Upper lobe of left lung (tissue), 6 donors: ENCODE measurements at regions not wholly inside any gene's neighbourhood (a gene's known extent, or its start where the extent isn't known, plus 50 kb on each side); places are given as distances from the start of the nearest gene placed in this dataset.

Source experiments
- ATAC-seq, 2 donors: fragments of 200-7000 bp; cut with Tn5 transposase; one replicate each; pipeline ENCODE4 v1.9.1; 2022; ENCODE audit warnings: mild to moderate bottlenecking in 2 of 2, moderate library complexity in 2 of 2; ENCODE audit not compliant: low FRiP score in 2 of 2
- DNase-seq, 2 donors: peaks; one replicate each; pipeline ENCODE4 v3.0.0-alpha.2; 2019 to 2020
- H3K27ac ChIP-seq, 4 donors: fragments of 200-600 bp; sonication (generic); one replicate each; pipeline ENCODE4 v1.5.1; 2016 to 2019
- H3K27me3 ChIP-seq, 4 donors: fragments of 200-600 bp; sonication (generic); one replicate each; pipeline ENCODE4 v1.5.1; 2017 to 2019
- H3K36me3 ChIP-seq, 4 donors: fragments of 200-600 bp; sonication (generic); one replicate each; pipeline ENCODE4 v1.5.1; 2016 to 2019
- H3K4me1 ChIP-seq, 4 donors: fragments of 200-600 bp; sonication (generic); one replicate each; pipeline ENCODE4 v1.5.1; 2018 to 2019
- H3K4me3 ChIP-seq, 4 donors: fragments of 200-600 bp; sonication (generic); one replicate each; pipeline ENCODE4 v1.5.1; 2017 to 2019; ENCODE audit warnings: mild to moderate bottlenecking in 2 of 4, moderate library complexity in 1 of 4
- H3K9me3 ChIP-seq, 4 donors: fragments of 200-600 bp; sonication (generic); one replicate each; pipeline ENCODE4 v1.5.1; 2018 to 2019
- EP300 ChIP-seq, 4 donors: sonication (generic); formaldehyde crosslinking; IDR thresholded peaks; one replicate each; pipeline ENCODE4 v1.5.1; 2017; ENCODE audit warnings: antibody characterized with exemption in 4 of 4, control low read depth in 2 of 4
- POLR2A ChIP-seq, 4 donors: fragments of 450-650 bp; IDR thresholded peaks; one replicate each; pipeline ENCODE4 v1.5.1; 2016 to 2017; ENCODE audit warnings: antibody characterized with exemption in 4 of 4, mild to moderate bottlenecking in 2 of 4
- POLR2AphosphoS5 ChIP-seq, 2 donors: sonication (generic); formaldehyde crosslinking; IDR thresholded peaks; one replicate each; pipeline ENCODE4 v1.5.1; 2017; ENCODE audit warnings: antibody characterized with exemption in 2 of 2
- WGBS, 2 donors: methylation state at CpG; one replicate each; pipeline ENCODE4 v1.1.5; 2017 to 2018; 5-methylcytosine and 5-hydroxymethylcytosine counted together
- TF ChIP-seq, protein P1 (sequence below), 6 experiments: fragments of 450-650 bp in 4 of 6; fragments of 200-600 bp in 2 of 6; sonication (generic) in 2 of 6; IDR thresholded peaks; one replicate each; pipeline ENCODE4 v1.5.1; 2016 to 2019; ENCODE audit warnings: antibody characterized with exemption in 6 of 6
- donor health status: DM: no; HTN: no; CAD: no; lungs with moderate emphysema.
- donor health status: DM: no; HTN: yes; CAD: no; lungs with severe emphysema.

DNA sequence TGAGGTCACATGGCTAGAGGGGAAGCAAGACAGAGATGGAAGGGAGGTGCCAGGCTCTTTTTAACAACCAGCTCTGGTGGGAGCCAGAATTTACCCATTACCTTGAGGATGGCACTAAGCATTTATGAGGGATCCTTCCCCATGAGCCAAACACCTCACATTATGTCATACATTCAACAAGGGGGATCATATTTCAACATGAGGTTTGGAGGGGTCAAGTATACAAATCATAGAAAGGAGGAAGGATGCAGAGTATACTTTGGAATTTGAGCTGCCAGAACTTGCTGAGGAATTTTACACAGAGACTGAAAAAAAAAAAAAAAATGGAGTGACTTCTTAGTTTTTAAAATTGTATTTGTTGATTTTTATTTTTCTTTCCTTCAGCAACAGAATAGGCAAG, 891.4 kb downstream of the CCDC85A start:
- Histone ChIP-seq H3K4me1 (no peaks in the 10 kb centered on the region), H3K27me3 (no peaks in the 10 kb centered on the region), H3K27ac (no peak overlapping the region), H3K36me3 (no peaks in the 10 kb centered on the region), H3K9me3 (no peaks in the 10 kb centered on the region), H3K4me3 (no peak overlapping the region)
- TF ChIP-seq, protein P1, sequence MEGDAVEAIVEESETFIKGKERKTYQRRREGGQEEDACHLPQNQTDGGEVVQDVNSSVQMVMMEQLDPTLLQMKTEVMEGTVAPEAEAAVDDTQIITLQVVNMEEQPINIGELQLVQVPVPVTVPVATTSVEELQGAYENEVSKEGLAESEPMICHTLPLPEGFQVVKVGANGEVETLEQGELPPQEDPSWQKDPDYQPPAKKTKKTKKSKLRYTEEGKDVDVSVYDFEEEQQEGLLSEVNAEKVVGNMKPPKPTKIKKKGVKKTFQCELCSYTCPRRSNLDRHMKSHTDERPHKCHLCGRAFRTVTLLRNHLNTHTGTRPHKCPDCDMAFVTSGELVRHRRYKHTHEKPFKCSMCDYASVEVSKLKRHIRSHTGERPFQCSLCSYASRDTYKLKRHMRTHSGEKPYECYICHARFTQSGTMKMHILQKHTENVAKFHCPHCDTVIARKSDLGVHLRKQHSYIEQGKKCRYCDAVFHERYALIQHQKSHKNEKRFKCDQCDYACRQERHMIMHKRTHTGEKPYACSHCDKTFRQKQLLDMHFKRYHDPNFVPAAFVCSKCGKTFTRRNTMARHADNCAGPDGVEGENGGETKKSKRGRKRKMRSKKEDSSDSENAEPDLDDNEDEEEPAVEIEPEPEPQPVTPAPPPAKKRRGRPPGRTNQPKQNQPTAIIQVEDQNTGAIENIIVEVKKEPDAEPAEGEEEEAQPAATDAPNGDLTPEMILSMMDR (IDR thresholded peaks at IDR 0.05) = no peak
- TF ChIP-seq POLR2A (IDR thresholded peaks at IDR 0.05) = no peak
- TF ChIP-seq EP300 (IDR thresholded peaks at IDR 0.05) = no peak
- no peak for TF ChIP-seq POLR2AphosphoS5 (IDR thresholded peaks at IDR 0.05)
- ATAC-seq = no peak
- DNase-seq = no peak

DNA sequence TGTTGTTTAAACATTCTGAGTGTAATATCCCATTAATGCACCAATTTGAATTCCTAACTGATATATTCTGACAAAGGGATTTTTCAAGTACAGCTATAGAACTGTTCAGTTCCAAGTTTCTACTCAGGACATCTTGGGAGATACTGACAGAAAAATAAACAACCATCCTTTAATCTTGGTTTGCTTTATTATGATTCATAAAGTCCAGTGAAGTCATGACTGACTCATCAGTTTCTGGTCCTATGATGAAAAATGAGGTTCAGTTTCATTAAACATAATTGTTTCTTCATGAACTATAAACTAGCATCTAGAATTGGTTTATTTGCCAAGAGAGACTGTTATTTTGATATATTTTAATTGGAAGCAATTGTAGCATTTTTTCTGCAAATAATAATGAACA, 896.2 kb downstream of the CCDC85A start:
- TF ChIP-seq POLR2A (IDR thresholded peaks at IDR 0.05) = no peak
- TF ChIP-seq POLR2AphosphoS5 (IDR thresholded peaks at IDR 0.05) = no peak
- TF ChIP-seq EP300 (IDR thresholded peaks at IDR 0.05) = no peak
- TF ChIP-seq, protein P1 (IDR thresholded peaks at IDR 0.05) = no peak
- H3K4me1 ChIP-seq = no peaks in the 10 kb centered on the region
- no peaks in the 10 kb centered on the region for H3K27me3 ChIP-seq
- H3K9me3 ChIP-seq = peaks cover 0 to 10% (median 0%) of the 10 kb centered on the region in 4 donors
- ATAC-seq = no peak
- no peak overlapping the region for H3K27ac ChIP-seq
- H3K4me3 ChIP-seq = no peak overlapping the region
- no peaks in the 10 kb centered on the region for H3K36me3 ChIP-seq
- DNase-seq = no peak

DNA sequence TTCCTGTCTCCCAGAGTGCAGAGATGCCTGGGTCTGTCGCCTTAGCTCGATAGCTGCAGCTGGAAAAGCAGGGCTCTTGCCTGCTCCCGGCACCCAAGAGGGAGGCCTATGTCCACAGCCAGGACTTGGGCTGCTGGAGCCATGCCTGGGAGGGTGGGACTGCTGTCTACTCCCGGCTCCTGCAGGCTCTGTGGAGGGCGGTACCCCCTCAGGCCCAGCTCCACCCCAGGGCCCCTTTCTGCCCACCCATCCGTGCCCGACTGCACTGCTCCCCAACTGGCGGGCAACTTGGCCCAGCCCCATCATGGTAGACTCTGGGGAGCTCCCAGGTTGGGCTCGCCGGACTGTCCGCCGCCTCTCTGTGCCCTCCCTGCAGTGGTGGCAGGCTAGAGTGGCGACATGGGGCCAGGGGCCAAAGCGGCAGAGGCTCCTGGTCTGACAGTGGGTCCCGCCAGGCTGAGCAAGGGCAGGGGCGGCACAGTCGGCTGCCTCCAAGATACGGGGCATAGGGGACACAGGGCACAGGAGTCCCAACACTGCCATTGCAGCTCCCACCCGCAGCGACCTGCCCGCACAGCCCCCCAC, 901.0 kb downstream of the CCDC85A start:
- H3K27me3 ChIP-seq = no peaks in the 10 kb centered on the region
- ATAC-seq (peak; percentile 21 to 70), DNase-seq (peak in 1 of 2 donors; percentile 70)
- H3K4me3 ChIP-seq = no peak overlapping the region
- H3K36me3 ChIP-seq = no peaks in the 10 kb centered on the region
- TF ChIP-seq POLR2A (IDR thresholded peaks at IDR 0.05) (no peak), EP300 (IDR thresholded peaks at IDR 0.05) (no peak), POLR2AphosphoS5 (IDR thresholded peaks at IDR 0.05) (no peak)
- TF ChIP-seq, protein P1 (IDR thresholded peaks at IDR 0.05) = no peak
- H3K4me1 ChIP-seq = no peaks in the 10 kb centered on the region
- peaks cover 0 to 10% (median 0%) of the 10 kb centered on the region in 4 donors for H3K9me3 ChIP-seq
- WGBS, 2 donors = 94 to 100% methylated on average over 5 to 21 of the region's 21 CpGs
- H3K27ac ChIP-seq = no peak overlapping the region

DNA sequence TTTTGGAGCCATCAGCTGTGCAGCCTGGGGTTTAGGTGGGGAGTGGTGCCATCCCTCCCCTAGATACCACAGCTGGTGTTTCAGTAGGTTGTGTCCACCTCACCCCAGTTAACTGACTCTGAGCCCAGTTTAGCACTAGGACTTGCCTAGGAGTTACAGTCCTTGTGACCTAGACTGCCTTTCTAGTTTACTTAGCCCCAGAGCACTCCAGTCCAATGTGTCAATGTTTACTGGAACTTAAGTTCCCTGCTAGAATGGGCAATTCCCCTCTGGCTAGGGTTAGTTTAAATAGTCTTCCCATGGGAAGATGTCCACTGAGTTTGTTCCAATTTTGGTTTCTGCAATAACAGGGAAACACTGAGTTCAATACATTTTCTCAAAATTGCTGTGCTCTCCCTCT, 909.2 kb downstream of the CCDC85A start:
- no peak overlapping the region for H3K4me3 ChIP-seq
- DNase-seq (no peak), ATAC-seq (no peak)
- no peak for TF ChIP-seq POLR2AphosphoS5 (IDR thresholded peaks at IDR 0.05)
- TF ChIP-seq, protein P1 (IDR thresholded peaks at IDR 0.05) = no peak
- no peaks in the 10 kb centered on the region for H3K27me3 ChIP-seq
- H3K27ac ChIP-seq = no peak overlapping the region
- H3K36me3 ChIP-seq = no peaks in the 10 kb centered on the region
- peaks cover 0 to 3% (median 0%) of the 10 kb centered on the region in 4 donors for H3K9me3 ChIP-seq
- H3K4me1 ChIP-seq = no peaks in the 10 kb centered on the region

DNA sequence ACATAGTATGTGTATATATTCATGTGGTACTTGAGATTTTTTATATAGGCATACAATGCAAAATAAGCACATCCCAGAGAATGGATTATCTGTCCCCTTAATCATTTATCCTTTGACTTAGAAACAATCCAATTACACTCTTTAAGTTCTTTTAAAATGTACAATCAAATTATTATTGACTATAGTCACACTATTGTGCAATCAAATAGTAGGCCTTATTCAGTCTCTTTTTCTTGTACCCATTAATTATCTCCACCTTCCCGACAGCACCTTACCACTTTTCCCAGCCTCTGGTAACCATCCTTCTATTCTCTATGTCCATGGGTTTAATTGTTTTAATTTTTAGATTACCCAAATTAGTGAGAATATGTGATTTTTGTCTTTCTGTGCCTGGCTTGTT, 914.1 kb downstream of the CCDC85A start:
- TF ChIP-seq EP300 (IDR thresholded peaks at IDR 0.05) = no peak
- no peak for TF ChIP-seq POLR2AphosphoS5 (IDR thresholded peaks at IDR 0.05)
- TF ChIP-seq, protein P1 (IDR thresholded peaks at IDR 0.05) = no peak
- TF ChIP-seq POLR2A (IDR thresholded peaks at IDR 0.05) = no peak
- Histone ChIP-seq H3K4me1 (no peaks in the 10 kb centered on the region), H3K36me3 (no peaks in the 10 kb centered on the region), H3K9me3 (peaks cover 0 to 3% (median 0%) of the 10 kb centered on the region in 4 donors), H3K27me3 (no peaks in the 10 kb centered on the region), H3K4me3 (no peak overlapping the region), H3K27ac (no peak overlapping the region)
- DNase-seq (no peak), ATAC-seq (no peak)
- 86 to 96% methylated on average over 1 of the region's 1 CpG for WGBS, 2 donors
